ENCODE measurements at regions not wholly inside any gene's neighbourhood (a gene's known extent, or its start where the extent isn't known, plus 50 kb on each side); places are given as distances from the start of the nearest gene placed in this dataset.
A peak's percentile ranks its signal among the peaks of the same experiment; 100 is the strongest.

GRCh38 chr10:21281765-21282484, 243.6 kb downstream of the SKIDA1 start:
- peaks cover 56% of the 10 kb centered on the region for H3K4me1 ChIP-seq (ENCODE audit: control insufficient read depth, low read depth, low read length)
- H3K4me3 ChIP-seq (ENCODE audit: low read length) = peak overlapping the region; percentile 34
- no peaks in the 10 kb centered on the region for H3K36me3 ChIP-seq (ENCODE audit: control insufficient read depth, low read depth, low read length)
- H3K9ac ChIP-seq (ENCODE audit: low read length) = peak overlapping the region; percentile 53
- H3K27me3 ChIP-seq (ENCODE audit: control insufficient read depth, insufficient read depth, low read length) = no peaks in the 10 kb centered on the region
- H3K9me3 ChIP-seq (ENCODE audit: control insufficient read depth, low read depth, low read length) = no peaks in the 10 kb centered on the region
- peak overlapping the region; percentile 90 for H3K27ac ChIP-seq (ENCODE audit: low read length)

DNA sequence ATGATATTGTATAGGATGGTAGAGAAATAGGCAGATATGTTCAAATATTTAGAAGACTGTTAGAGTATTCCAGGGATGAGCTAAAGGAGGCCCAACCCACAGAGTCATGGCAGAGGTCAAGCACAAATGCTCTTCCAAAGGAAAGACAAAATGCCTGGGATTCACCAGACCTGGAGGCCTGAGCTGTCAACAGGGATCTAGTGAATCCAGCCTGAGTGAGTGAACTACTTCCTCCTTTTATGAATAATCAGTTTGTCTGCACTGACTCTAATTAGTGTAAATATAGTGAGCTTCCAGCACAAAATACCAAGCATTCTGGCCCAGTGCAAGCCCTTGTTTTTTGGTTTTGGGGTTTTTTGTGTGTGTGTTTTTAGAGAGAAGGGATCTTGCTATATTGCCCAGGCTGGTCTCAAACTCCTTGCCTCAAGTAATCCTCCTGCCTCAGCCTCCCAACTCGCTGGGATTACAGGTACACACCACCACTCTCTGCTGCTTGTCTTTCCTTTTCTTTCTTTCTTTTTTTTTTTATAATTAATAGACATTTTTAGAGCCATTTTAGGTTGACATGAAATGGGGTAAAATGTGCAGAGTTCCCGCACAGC, 244.4 kb downstream of the SKIDA1 start:
- Histone ChIP-seq H3K27ac (ENCODE audit: low read length) (peak overlapping the region; percentile 90), H3K9ac (ENCODE audit: low read length) (peak overlapping the region; percentile 24), H3K36me3 (ENCODE audit: control insufficient read depth, low read depth, low read length) (no peaks in the 10 kb centered on the region), H3K9me3 (ENCODE audit: control insufficient read depth, low read depth, low read length) (no peaks in the 10 kb centered on the region), H3K27me3 (ENCODE audit: control insufficient read depth, insufficient read depth, low read length) (no peaks in the 10 kb centered on the region), H3K4me3 (ENCODE audit: low read length) (peak overlapping the region; percentile 34), H3K4me1 (ENCODE audit: control insufficient read depth, low read depth, low read length) (peaks cover 56% of the 10 kb centered on the region)

- Histone ChIP-seq H3K27me3 (ENCODE audit: control insufficient read depth, insufficient read depth, low read length) (no peaks in the 10 kb centered on the region), H3K4me3 (ENCODE audit: low read length) (no peak overlapping the region), H3K27ac (ENCODE audit: low read length) (peak overlapping the region; percentile 55), H3K4me1 (ENCODE audit: control insufficient read depth, low read depth, low read length) (peaks cover 46% of the 10 kb centered on the region), H3K9ac (ENCODE audit: low read length) (no peak overlapping the region), H3K9me3 (ENCODE audit: control insufficient read depth, low read depth, low read length) (no peaks in the 10 kb centered on the region), H3K36me3 (ENCODE audit: control insufficient read depth, low read depth, low read length) (no peaks in the 10 kb centered on the region)
These were observed 245.4 kb downstream of the SKIDA1 start for GRCh38 chr10:21280037-21280436.

DNA sequence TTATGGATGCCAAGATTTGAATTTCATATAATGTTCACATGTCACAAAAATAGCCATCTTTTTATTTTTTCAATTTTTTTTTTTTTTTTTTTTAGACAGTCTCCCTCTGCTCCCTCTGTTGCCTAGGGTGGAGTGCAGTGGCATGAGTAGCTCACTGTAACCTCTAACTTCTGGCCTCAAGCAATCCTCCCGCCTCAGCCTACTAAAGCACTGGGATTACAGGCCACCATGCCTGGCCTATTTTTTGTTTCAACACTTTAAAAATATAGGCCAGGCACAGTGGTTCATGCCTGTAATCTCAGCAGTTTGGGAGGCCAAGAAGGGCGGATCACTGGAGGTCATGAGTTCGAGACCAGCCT, 246.3 kb downstream of the SKIDA1 start:
- Histone ChIP-seq H3K9me3 (ENCODE audit: control insufficient read depth, low read depth, low read length) (no peaks in the 10 kb centered on the region), H3K27me3 (ENCODE audit: control insufficient read depth, insufficient read depth, low read length) (no peaks in the 10 kb centered on the region), H3K27ac (ENCODE audit: low read length) (no peak overlapping the region), H3K36me3 (ENCODE audit: control insufficient read depth, low read depth, low read length) (no peaks in the 10 kb centered on the region), H3K4me3 (ENCODE audit: low read length) (no peak overlapping the region), H3K9ac (ENCODE audit: low read length) (no peak overlapping the region), H3K4me1 (ENCODE audit: control insufficient read depth, low read depth, low read length) (peaks cover 38% of the 10 kb centered on the region)

DNA sequence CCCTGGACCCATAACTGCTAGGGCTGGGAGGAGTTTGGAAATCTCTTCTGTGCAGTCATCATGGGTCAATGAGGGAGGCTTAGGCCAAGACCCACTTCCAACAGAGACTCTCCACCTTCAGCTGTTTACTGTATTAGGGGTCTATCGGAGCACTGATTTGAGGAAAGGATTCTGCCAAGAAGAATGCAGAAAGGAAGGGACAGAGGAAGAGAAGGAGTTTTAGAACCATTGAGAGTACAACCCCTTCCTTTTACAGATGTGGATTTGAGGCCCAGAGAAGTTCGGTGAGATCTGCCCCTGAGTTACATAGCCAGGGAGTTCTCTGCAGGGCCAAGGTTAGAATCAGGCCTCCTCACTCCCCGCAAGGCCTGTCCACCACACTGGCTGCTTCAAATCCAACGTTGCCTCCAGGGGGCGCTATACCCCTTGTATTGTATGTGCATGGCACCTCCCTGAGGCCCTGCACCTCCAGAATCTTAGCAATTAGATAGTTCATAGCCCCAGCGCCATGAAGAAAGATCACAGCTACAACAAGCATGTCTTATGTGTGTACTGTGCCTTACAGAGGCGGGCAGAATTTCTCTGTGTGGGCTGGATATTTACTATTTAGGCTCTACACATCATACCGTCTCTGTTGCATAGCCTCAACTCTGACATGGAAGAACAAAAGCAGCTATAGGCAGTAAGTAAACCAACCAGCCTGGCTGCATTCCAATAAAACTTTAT, 246.8 kb downstream of the SKIDA1 start:
- H3K27me3 ChIP-seq (ENCODE audit: control insufficient read depth, insufficient read depth, low read length) = no peaks in the 10 kb centered on the region
- peaks cover 33% of the 10 kb centered on the region for H3K4me1 ChIP-seq (ENCODE audit: control insufficient read depth, low read depth, low read length)
- H3K36me3 ChIP-seq (ENCODE audit: control insufficient read depth, low read depth, low read length) = no peaks in the 10 kb centered on the region
- no peak overlapping the region for H3K27ac ChIP-seq (ENCODE audit: low read length)
- H3K9ac ChIP-seq (ENCODE audit: low read length) = no peak overlapping the region
- H3K4me3 ChIP-seq (ENCODE audit: low read length) = no peak overlapping the region
- no peaks in the 10 kb centered on the region for H3K9me3 ChIP-seq (ENCODE audit: control insufficient read depth, low read depth, low read length)

- Histone ChIP-seq H3K4me1 (ENCODE audit: control insufficient read depth, low read depth, low read length) (peaks cover under 1% of the 10 kb centered on the region), H3K9ac (ENCODE audit: low read length) (no peak overlapping the region), H3K27me3 (ENCODE audit: control insufficient read depth, insufficient read depth, low read length) (no peaks in the 10 kb centered on the region), H3K36me3 (ENCODE audit: control insufficient read depth, low read depth, low read length) (no peaks in the 10 kb centered on the region), H3K4me3 (ENCODE audit: low read length) (no peak overlapping the region), H3K9me3 (ENCODE audit: control insufficient read depth, low read depth, low read length) (no peaks in the 10 kb centered on the region), H3K27ac (ENCODE audit: low read length) (no peak overlapping the region)
These were observed 252.0 kb downstream of the SKIDA1 start for GRCh38 chr10:21273400-21273968.

- Histone ChIP-seq H3K27ac (ENCODE audit: low read length) (no peak overlapping the region), H3K36me3 (ENCODE audit: control insufficient read depth, low read depth, low read length) (no peaks in the 10 kb centered on the region), H3K27me3 (ENCODE audit: control insufficient read depth, insufficient read depth, low read length) (no peaks in the 10 kb centered on the region), H3K9ac (ENCODE audit: low read length) (no peak overlapping the region), H3K4me1 (ENCODE audit: control insufficient read depth, low read depth, low read length) (no peaks in the 10 kb centered on the region), H3K9me3 (ENCODE audit: control insufficient read depth, low read depth, low read length) (no peaks in the 10 kb centered on the region), H3K4me3 (ENCODE audit: low read length) (no peak overlapping the region)
These were observed 252.7 kb downstream of the SKIDA1 start for GRCh38 chr10:21272643-21273399.

DNA sequence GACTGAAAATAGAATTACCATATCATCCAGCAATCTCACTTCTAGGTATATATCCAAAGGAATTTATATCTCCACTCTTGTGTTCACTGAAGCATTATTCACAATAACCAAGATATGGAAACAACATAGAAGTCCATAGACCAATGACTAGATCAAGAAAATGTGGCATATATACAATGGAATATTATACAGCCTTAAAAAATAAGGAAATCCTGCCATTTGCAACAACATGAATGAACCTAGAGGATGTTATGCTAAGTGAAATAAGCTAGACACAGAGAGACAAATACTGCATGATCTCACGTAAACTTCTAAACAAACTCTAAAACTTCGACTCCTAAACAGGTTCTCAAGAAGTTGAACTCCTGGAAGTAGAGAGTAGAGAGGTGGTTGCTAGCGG, 254.5 kb downstream of the SKIDA1 start:
- H3K36me3 ChIP-seq (ENCODE audit: control insufficient read depth, low read depth, low read length) = no peaks in the 10 kb centered on the region
- no peak overlapping the region for H3K27ac ChIP-seq (ENCODE audit: low read length)
- no peaks in the 10 kb centered on the region for H3K4me1 ChIP-seq (ENCODE audit: control insufficient read depth, low read depth, low read length)
- H3K4me3 ChIP-seq (ENCODE audit: low read length) = no peak overlapping the region
- H3K9me3 ChIP-seq (ENCODE audit: control insufficient read depth, low read depth, low read length) = no peaks in the 10 kb centered on the region
- H3K9ac ChIP-seq (ENCODE audit: low read length) = no peak overlapping the region
- H3K27me3 ChIP-seq (ENCODE audit: control insufficient read depth, insufficient read depth, low read length) = no peaks in the 10 kb centered on the region

GRCh38 chr10:21269289-21269688, 256.2 kb downstream of the SKIDA1 start:
- Histone ChIP-seq H3K4me3 (ENCODE audit: low read length) (no peak overlapping the region), H3K9me3 (ENCODE audit: control insufficient read depth, low read depth, low read length) (no peaks in the 10 kb centered on the region), H3K4me1 (ENCODE audit: control insufficient read depth, low read depth, low read length) (no peaks in the 10 kb centered on the region), H3K36me3 (ENCODE audit: control insufficient read depth, low read depth, low read length) (no peaks in the 10 kb centered on the region), H3K9ac (ENCODE audit: low read length) (no peak overlapping the region), H3K27ac (ENCODE audit: low read length) (no peak overlapping the region), H3K27me3 (ENCODE audit: control insufficient read depth, insufficient read depth, low read length) (no peaks in the 10 kb centered on the region)

GRCh38 chr10:21265622-21266021, 259.9 kb downstream of the SKIDA1 start:
- H3K4me1 ChIP-seq (ENCODE audit: control insufficient read depth, low read depth, low read length) = peaks cover 3% of the 10 kb centered on the region
- no peak overlapping the region for H3K9ac ChIP-seq (ENCODE audit: low read length)
- H3K9me3 ChIP-seq (ENCODE audit: control insufficient read depth, low read depth, low read length) = no peaks in the 10 kb centered on the region
- no peaks in the 10 kb centered on the region for H3K27me3 ChIP-seq (ENCODE audit: control insufficient read depth, insufficient read depth, low read length)
- no peaks in the 10 kb centered on the region for H3K36me3 ChIP-seq (ENCODE audit: control insufficient read depth, low read depth, low read length)
- no peak overlapping the region for H3K27ac ChIP-seq (ENCODE audit: low read length)
- no peak overlapping the region for H3K4me3 ChIP-seq (ENCODE audit: low read length)

DNA sequence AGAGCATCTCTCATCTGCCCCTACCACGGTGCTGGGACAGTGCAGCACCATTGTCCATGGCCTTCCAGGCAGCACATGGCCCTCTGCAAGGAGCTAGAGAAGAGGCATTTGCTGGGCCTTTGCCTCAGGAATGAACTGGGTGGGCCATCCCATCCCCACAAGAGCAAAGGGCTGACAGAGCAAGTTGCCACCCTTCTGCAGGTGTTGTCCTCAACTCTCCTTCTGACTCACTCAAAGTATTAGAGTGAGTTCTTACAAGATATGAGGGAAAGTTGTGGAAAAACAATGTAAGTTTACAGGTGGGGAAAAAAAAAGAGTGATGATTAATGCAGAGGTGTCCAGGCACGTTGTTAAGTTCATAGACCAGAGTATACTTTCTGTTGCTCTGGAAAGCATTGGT, 261.2 kb downstream of the SKIDA1 start:
- Histone ChIP-seq H3K27ac (ENCODE audit: low read length) (no peak overlapping the region), H3K9me3 (ENCODE audit: control insufficient read depth, low read depth, low read length) (no peaks in the 10 kb centered on the region)

More for the DNA sequence above, 261.2 kb downstream of the SKIDA1 start:
- Histone ChIP-seq H3K9ac (ENCODE audit: low read length) (no peak overlapping the region), H3K4me3 (ENCODE audit: low read length) (no peak overlapping the region), H3K27me3 (ENCODE audit: control insufficient read depth, insufficient read depth, low read length) (no peaks in the 10 kb centered on the region), H3K36me3 (ENCODE audit: control insufficient read depth, low read depth, low read length) (no peaks in the 10 kb centered on the region), H3K4me1 (ENCODE audit: control insufficient read depth, low read depth, low read length) (peaks cover 3% of the 10 kb centered on the region)
